Skeletal muscle tissue (tissue), 3 donors: ENCODE measurements at regions not wholly inside any gene's neighbourhood (a gene's known extent, or its start where the extent isn't known, plus 50 kb on each side); places are given as distances from the start of the nearest gene placed in this dataset.

Experiments
- H3K27ac ChIP-seq: one replicate; pipeline ENCODE4 v1.7.0; 2013; ENCODE audit warnings: mild to moderate bottlenecking, low read depth, low read length, inconsistent platforms
- H3K27me3 ChIP-seq, 3 donors: one replicate each; pipeline ENCODE4 v1.7.0; 2013; ENCODE audit warnings: low read length in 3 of 3; ENCODE audit not compliant: control insufficient read depth in 3 of 3, insufficient read depth in 3 of 3
- H3K36me3 ChIP-seq, 3 donors: one replicate each; pipeline ENCODE4 v1.7.0; 2013; ENCODE audit warnings: low read length in 3 of 3; ENCODE audit not compliant: control insufficient read depth in 3 of 3, insufficient read depth in 3 of 3
- H3K4me1 ChIP-seq, 3 donors: one replicate each; pipeline ENCODE4 v1.7.0; 2013; ENCODE audit warnings: low read length in 3 of 3, mild to moderate bottlenecking in 3 of 3; ENCODE audit not compliant: control insufficient read depth in 3 of 3, insufficient read depth in 3 of 3
- H3K4me3 ChIP-seq, 3 donors: one replicate each; pipeline ENCODE4 v1.7.0; 2013; ENCODE audit warnings: low read length in 3 of 3
- H3K9ac ChIP-seq, 3 donors: one replicate each; pipeline ENCODE4 v1.7.0; 2013; ENCODE audit warnings: low read length in 3 of 3, mild to moderate bottlenecking in 3 of 3, moderate library complexity in 2 of 3, low read depth in 1 of 3
- H3K9me3 ChIP-seq, 3 donors: one replicate each; pipeline ENCODE4 v1.7.0; 2013; ENCODE audit warnings: low read length in 3 of 3; ENCODE audit not compliant: control insufficient read depth in 3 of 3
- donor health status: Osteomylitis.

GRCh38 chrX:113287761-113288160, 447.1 kb upstream of the AMOT start:
- Histone ChIP-seq H3K4me1 (no peaks in the 10 kb centered on the region), H3K9ac (no peak overlapping the region), H3K36me3 (no peaks in the 10 kb centered on the region), H3K4me3 (no peak overlapping the region), H3K27me3 (no peaks in the 10 kb centered on the region), H3K9me3 (no peaks in the 10 kb centered on the region), H3K27ac (no peak overlapping the region)

GRCh38 chrX:113275804-113276203, 435.2 kb upstream of the AMOT start:
- H3K4me1 ChIP-seq = no peaks in the 10 kb centered on the region

GRCh38 chrX:113274791-113275190, 434.2 kb upstream of the AMOT start:
- Histone ChIP-seq H3K4me1 (no peaks in the 10 kb centered on the region), H3K36me3 (no peaks in the 10 kb centered on the region), H3K27ac (no peak overlapping the region), H3K4me3 (no peak overlapping the region), H3K9ac (no peak overlapping the region), H3K27me3 (no peaks in the 10 kb centered on the region), H3K9me3 (no peaks in the 10 kb centered on the region)

More at GRCh38 chrX:113275804-113276203, 435.2 kb upstream of the AMOT start:
- Histone ChIP-seq H3K9me3 (no peaks in the 10 kb centered on the region), H3K36me3 (no peaks in the 10 kb centered on the region), H3K9ac (no peak overlapping the region), H3K4me3 (no peak overlapping the region), H3K27ac (no peak overlapping the region), H3K27me3 (no peaks in the 10 kb centered on the region)

GRCh38 chrX:113274345-113274744, 433.7 kb upstream of the AMOT start:
- Histone ChIP-seq H3K4me1 (no peaks in the 10 kb centered on the region), H3K9ac (no peak overlapping the region), H3K4me3 (no peak overlapping the region), H3K27me3 (no peaks in the 10 kb centered on the region), H3K36me3 (no peaks in the 10 kb centered on the region), H3K27ac (no peak overlapping the region), H3K9me3 (no peaks in the 10 kb centered on the region)

- Histone ChIP-seq H3K9me3 (no peaks in the 10 kb centered on the region), H3K9ac (no peak overlapping the region), H3K36me3 (no peaks in the 10 kb centered on the region), H3K4me1 (no peaks in the 10 kb centered on the region), H3K27ac (no peak overlapping the region), H3K27me3 (no peaks in the 10 kb centered on the region), H3K4me3 (no peak overlapping the region)
Observed at GRCh38 chrX:113269203-113269602, 428.6 kb upstream of the AMOT start.

- no peak overlapping the region for H3K9ac ChIP-seq
- no peaks in the 10 kb centered on the region for H3K4me1 ChIP-seq
- no peaks in the 10 kb centered on the region for H3K9me3 ChIP-seq
- no peaks in the 10 kb centered on the region for H3K27me3 ChIP-seq
- no peak overlapping the region for H3K27ac ChIP-seq
- H3K36me3 ChIP-seq = no peaks in the 10 kb centered on the region
- no peak overlapping the region for H3K4me3 ChIP-seq
Observed at GRCh38 chrX:113260474-113260873, 419.8 kb upstream of the AMOT start.

- no peaks in the 10 kb centered on the region for H3K36me3 ChIP-seq
- H3K9ac ChIP-seq = no peak overlapping the region
- H3K27me3 ChIP-seq = peaks cover 0 to 3% (median 0%) of the 10 kb centered on the region in 3 donors
- H3K4me1 ChIP-seq = no peaks in the 10 kb centered on the region
- no peaks in the 10 kb centered on the region for H3K9me3 ChIP-seq
- H3K4me3 ChIP-seq = no peak overlapping the region
- no peak overlapping the region for H3K27ac ChIP-seq
Observed at GRCh38 chrX:113222305-113222704, 381.7 kb upstream of the AMOT start.

GRCh38 chrX:113212052-113212451, 371.4 kb upstream of the AMOT start:
- Histone ChIP-seq H3K36me3 (no peaks in the 10 kb centered on the region), H3K4me1 (no peaks in the 10 kb centered on the region), H3K9ac (no peak overlapping the region), H3K9me3 (no peaks in the 10 kb centered on the region), H3K27ac (no peak overlapping the region), H3K27me3 (no peaks in the 10 kb centered on the region), H3K4me3 (no peak overlapping the region)

GRCh38 chrX:113202601-113203000, 362.0 kb upstream of the AMOT start:
- no peak overlapping the region for H3K27ac ChIP-seq
- no peaks in the 10 kb centered on the region for H3K9me3 ChIP-seq
- no peaks in the 10 kb centered on the region for H3K4me1 ChIP-seq
- no peak overlapping the region for H3K9ac ChIP-seq
- H3K36me3 ChIP-seq = no peaks in the 10 kb centered on the region
- H3K27me3 ChIP-seq = no peaks in the 10 kb centered on the region
- no peak overlapping the region for H3K4me3 ChIP-seq

- no peak overlapping the region for H3K4me3 ChIP-seq
- H3K9me3 ChIP-seq = no peaks in the 10 kb centered on the region
- H3K4me1 ChIP-seq = no peaks in the 10 kb centered on the region
- no peaks in the 10 kb centered on the region for H3K36me3 ChIP-seq
- no peak overlapping the region for H3K9ac ChIP-seq
- no peaks in the 10 kb centered on the region for H3K27me3 ChIP-seq
- no peak overlapping the region for H3K27ac ChIP-seq
Observed at GRCh38 chrX:113195949-113196348, 355.3 kb upstream of the AMOT start.

GRCh38 chrX:113192418-113192817, 351.8 kb upstream of the AMOT start:
- Histone ChIP-seq H3K9ac (no peak overlapping the region), H3K9me3 (no peaks in the 10 kb centered on the region)

More at GRCh38 chrX:113192418-113192817, 351.8 kb upstream of the AMOT start:
- Histone ChIP-seq H3K36me3 (no peaks in the 10 kb centered on the region), H3K27ac (no peak overlapping the region), H3K27me3 (peaks cover 0 to 2% (median 0%) of the 10 kb centered on the region in 3 donors), H3K4me3 (no peak overlapping the region), H3K4me1 (no peaks in the 10 kb centered on the region)
